NCI-H2171 treated with DMSO at 0.1 percent for 48 hours (cell line): ENCODE measurements at regions not wholly inside any gene's neighbourhood (a gene's known extent, or its start where the extent isn't known, plus 50 kb on each side); places are given as distances from the start of the nearest gene placed in this dataset.

Experiments
- DNase-seq: peaks from one replicate; lab custom pipeline; 2025; lab: John Stamatoyannopoulos, UW

- DNase-seq, result no peak
Measured at GRCh38 chr14:53896726-53897125, 59.9 kb downstream of the BMP4 start.

- DNase-seq, result no peak
Measured at GRCh38 chr14:53894456-53894855, 62.2 kb downstream of the BMP4 start.

DNA sequence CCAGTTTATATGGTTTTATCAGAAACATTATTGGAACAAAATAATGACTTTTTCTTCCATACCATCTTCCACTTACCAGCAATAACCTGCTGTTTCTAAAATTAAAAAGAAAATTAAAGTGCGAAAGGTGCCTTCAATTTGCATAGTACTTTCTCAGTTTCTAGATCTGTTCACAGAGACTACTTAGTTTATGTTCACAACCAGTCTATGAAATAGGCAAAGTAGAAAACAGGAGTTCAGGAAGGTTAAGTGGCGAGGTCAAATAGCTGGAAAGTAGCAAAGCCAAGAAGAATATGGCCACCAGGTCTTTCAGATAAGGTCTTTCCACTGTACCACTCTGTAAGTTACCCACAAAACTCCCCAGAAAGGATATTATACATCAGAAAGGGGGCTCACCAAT is 63.3 kb downstream of the BMP4 start:
- no peak for DNase-seq

- no peak for DNase-seq
Measured at GRCh38 chr14:53890611-53891101, 66.0 kb downstream of the BMP4 start.

- DNase-seq, result no peak
Measured at GRCh38 chr14:53888535-53889386, 67.9 kb downstream of the BMP4 start.

- DNase-seq, result no peak
Measured at GRCh38 chr14:53885136-53885640, 71.4 kb downstream of the BMP4 start.

DNA sequence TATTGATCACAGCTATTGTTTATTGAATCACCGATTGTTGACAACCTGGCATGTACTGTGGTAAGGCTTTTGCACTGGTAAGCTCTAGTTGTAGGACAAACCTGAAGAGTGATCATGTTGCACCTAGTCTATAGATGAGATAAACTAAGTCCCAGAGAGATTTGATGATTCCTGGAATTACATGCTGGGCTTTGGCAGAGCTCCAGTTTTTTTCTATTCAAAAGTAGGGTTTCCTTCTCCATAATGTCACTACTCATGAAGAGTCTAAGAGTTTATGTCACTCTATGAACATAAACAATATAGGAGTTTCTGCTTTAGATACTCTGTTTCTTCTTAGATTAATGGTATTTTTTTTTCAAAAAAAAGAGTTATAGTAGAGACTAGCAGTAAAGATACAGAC is 72.0 kb downstream of the BMP4 start:
- no peak for DNase-seq

- no peak for DNase-seq
Measured at GRCh38 chr14:53883739-53884138, 72.9 kb downstream of the BMP4 start.

DNA sequence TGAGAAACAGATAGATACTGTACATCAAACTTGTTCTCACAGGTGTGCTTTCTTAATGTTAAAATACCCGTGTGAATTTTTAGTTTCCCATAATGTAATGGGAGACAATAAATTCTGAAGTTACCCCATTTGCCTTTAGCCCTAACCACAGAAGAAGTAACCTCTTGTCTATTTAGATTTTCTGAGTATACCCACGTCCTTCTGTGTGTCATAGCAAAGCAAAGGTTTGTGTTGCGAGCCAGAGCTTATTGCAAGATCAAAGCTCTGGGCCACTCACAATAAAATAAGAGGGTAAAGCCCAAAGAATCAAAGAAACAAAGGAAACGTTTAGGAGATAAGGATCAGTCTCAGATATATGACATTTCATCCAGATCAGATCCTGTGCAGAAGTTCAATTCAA is 73.9 kb downstream of the BMP4 start:
- DNase-seq, result no peak

DNA sequence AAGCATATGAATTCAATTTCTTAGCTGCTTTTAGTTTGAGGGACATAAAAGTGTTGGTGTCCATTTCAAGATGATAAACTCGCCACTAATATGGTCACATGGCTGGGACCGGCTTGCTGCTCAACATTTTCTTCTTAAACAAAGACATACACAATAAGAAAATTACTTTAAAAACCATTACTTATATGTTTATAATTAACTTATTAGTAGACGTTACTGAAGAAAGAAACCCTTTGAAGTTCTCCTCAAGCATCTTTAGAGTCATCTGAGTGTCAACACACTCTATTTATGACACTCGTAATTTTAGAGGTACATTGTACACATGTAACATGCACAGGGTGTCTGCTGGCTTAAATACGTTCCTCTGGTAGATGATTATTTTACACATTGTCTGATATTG is 74.7 kb downstream of the BMP4 start:
- DNase-seq, result no peak

DNA sequence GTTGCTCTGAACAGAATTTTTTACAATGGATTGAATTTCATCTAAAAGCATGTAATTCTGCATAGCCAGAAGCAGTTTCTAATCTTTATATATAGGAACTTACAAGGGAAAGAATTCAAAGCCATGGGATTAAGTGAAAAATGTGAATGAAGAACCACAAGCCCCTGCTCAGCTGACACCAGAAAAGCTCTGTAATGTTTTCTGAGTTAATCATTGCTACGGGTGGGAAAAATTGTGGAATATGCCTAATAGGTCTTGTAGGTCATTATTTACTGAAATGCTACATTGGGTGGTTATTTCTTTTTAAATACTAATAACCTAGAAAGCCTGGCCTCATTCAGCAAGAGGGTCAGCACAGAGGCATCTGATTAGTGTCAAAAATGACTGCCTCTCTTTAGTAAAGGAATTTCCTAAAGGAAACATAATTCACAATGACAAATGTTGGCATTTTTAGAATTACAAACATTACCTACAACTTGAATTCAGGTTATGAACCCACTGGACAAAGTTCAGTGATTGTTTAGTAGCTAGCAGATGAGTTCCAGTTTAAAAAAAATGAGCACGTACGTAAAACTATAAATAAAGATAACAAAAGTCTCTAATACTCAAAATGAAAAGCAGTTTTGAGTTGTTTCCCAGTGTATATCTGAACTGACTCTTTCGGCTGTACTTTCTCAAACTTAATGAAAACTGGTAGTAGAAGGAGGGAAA is 75.3 kb downstream of the BMP4 start:
- no peak for DNase-seq

DNA sequence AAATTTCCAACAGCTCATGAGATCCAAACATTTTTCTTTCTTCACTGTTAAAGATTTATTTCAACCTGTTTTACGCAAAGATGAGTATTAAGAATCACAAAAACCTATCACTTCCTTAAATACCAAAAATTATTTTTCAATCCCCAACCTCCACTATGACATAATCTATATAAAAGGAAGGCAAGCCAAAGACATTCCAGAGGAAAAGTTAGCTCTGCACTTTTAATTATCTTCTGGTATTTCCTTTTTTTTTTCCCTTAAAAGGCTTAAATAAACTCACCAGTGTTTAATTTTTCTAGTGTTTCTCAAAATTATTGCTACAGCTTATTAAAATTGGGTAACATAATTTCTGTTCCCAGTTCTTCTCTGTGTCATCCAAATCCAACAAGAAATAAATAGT is 75.9 kb downstream of the BMP4 start:
- DNase-seq, result no peak

GRCh38 chr14:53879747-53880146 is 76.9 kb downstream of the BMP4 start:
- DNase-seq, result no peak

GRCh38 chr14:53879022-53879686 is 77.5 kb downstream of the BMP4 start:
- DNase-seq, result no peak

GRCh38 chr14:53875324-53875897 is 81.2 kb downstream of the BMP4 start:
- no peak for DNase-seq

GRCh38 chr14:53874704-53875103 is 81.9 kb downstream of the BMP4 start:
- DNase-seq, result no peak

- DNase-seq, result no peak
Measured at GRCh38 chr14:53872681-53873089, 83.9 kb downstream of the BMP4 start.

- no peak for DNase-seq
Measured at GRCh38 chr14:53871951-53872350, 84.7 kb downstream of the BMP4 start.

DNA sequence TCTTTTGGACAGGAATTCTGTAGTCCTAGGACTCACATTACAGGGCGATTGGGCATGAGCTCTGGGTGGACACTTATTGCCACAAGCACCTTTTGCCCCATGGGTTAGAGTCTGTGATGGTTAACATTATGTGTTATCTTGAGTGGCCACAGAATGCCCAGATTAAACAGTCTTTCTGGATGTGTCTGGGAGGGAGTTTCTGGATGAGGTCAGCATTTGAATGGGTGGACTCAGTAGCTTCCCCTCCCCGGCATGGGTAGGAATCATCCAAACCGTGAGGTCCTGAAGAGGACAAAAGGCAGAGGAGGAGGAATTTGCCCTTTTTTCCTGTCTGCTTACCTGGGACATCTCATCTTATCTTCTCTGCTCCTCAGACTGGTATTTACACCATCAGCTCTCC is 85.6 kb downstream of the BMP4 start:
- DNase-seq, result no peak

DNA sequence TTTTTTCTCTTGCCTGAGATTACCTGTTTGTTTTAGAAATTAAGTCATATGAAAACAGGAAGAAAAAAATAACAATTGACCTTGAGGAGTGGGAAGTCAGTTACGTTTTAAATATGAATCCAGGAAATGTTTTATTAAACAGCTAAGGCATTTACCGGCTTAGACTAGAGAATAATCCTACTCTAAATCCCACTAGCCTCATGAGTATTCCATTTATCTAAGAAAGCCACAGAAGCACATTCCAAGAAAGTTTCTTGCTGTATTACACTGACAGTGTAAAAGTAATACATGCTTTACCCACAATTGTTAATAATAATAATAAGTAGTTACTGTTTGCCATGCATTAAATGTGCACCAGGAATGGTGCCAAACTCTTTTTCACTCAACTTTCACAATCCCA is 90.9 kb downstream of the BMP4 start:
- DNase-seq, result no peak

- DNase-seq, result no peak
Measured at GRCh38 chr14:53861781-53862180, 94.8 kb downstream of the BMP4 start.

GRCh38 chr14:53858345-53858684 is 98.3 kb downstream of the BMP4 start:
- DNase-seq, result no peak
